Stimulated activated CD4-positive, alpha-beta T cell treated with anti-CD3 and anti-CD28 coated beads, Interleukin-1b, Interleukin-23, amount 100 ng/mL, for 24 hours (primary cell): ENCODE measurements at regions not wholly inside any gene's neighbourhood (a gene's known extent, or its start where the extent isn't known, plus 50 kb on each side); places are given as distances from the start of the nearest gene placed in this dataset.
"Not testable (repeated sequence)": the region's sequence is repeated elsewhere in the genome, so short reads cannot be mapped to it uniquely, and the experiment has no call there.

Experiments used
- DNase-seq, 4 experiments: peaks; one replicate each; pipeline ENCODE4 v3.0.0-alpha.2; 2020; ENCODE audit warnings: low read depth in 4 of 4, low spot score in 1 of 4

GRCh38 chr13:33340631-33341030, 55.1 kb upstream of the STARD13 start:
- no peak for DNase-seq

DNA sequence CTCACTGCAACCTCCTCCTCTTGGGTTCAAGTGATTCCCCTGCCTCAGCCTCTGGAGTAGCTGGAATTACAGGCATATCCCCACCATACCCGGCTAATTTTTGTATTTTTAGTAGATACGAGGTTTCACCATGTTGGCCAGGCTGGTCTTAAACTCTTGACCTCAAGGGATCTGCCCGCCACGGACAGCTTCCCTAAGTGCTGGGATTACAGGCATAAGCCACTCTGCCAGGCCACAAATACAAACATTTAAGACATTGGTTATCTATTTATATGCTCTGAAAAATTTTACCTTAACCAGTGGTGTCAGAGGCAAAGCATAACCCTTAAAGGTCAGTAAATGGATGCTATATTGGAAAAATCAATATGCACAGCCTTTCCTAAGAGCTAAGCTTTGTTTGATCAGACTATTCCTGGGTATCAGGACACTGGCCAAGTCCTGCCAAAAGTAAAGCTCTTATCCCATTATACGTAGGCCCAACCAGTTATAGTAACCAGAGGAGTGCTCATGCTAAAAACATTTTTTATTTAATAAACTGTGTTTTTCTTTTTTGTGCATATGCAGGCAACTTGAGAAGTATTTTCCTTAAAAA, 56.4 kb upstream of the STARD13 start:
- no peak for DNase-seq

DNA sequence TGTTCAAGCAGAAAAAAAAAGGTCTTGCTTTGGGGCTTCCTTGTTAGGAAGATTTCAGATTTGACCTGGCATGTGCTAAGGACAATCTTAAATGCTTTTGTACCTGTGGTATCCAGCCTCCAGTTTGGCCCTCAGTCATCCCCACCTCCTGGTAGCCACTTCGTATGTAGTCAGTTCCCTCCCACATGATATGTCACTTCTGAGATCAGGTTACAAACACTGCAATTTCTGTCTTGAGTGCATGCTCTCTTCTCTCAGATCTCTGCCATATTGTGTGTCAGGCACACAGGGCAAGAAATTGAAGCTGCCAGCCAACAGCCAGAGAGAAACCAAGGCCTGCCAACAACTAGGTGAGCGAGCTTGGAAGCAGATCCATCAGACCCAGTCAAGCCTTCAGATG, 60.3 kb upstream of the STARD13 start:
- no peak for DNase-seq

GRCh38 chr13:33347861-33348260, 62.3 kb upstream of the STARD13 start:
- DNase-seq, result no peak

GRCh38 chr13:33348366-33348765, 62.8 kb upstream of the STARD13 start:
- DNase-seq, result no peak

DNA sequence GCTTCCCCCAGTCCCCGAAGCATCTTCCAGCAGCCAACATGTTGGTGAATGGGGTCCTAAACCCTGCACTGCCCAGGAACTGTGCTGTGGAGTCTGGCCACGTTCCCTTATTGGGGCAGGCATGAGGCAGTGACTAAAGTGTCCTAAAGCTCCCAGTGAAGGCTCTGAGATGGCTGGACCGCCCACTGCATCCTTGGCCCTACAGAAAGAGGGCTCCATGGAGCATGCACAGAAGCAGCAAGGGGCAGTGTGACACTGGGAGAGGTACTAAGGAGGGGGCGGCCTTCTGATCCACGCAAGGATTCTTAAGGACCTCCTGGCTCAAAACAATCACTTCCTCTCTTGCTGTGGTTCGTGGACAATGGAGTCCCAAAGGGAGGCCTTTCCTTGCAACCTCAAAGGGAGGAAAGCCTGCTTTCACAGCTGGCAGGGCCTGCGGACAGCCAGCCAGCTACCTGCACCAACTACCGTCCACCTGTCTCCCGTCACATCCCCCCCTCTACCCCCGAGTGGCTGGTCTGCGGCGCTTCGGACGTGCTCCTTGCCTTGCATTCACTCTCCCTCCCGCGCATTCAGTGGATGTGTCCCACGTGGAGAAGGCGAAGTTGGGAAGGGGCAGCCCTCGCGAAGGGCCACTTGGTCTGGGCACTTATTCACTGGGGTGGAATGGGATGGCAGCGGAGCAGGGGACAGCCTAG, 63.9 kb upstream of the STARD13 start:
- no peak for DNase-seq

DNA sequence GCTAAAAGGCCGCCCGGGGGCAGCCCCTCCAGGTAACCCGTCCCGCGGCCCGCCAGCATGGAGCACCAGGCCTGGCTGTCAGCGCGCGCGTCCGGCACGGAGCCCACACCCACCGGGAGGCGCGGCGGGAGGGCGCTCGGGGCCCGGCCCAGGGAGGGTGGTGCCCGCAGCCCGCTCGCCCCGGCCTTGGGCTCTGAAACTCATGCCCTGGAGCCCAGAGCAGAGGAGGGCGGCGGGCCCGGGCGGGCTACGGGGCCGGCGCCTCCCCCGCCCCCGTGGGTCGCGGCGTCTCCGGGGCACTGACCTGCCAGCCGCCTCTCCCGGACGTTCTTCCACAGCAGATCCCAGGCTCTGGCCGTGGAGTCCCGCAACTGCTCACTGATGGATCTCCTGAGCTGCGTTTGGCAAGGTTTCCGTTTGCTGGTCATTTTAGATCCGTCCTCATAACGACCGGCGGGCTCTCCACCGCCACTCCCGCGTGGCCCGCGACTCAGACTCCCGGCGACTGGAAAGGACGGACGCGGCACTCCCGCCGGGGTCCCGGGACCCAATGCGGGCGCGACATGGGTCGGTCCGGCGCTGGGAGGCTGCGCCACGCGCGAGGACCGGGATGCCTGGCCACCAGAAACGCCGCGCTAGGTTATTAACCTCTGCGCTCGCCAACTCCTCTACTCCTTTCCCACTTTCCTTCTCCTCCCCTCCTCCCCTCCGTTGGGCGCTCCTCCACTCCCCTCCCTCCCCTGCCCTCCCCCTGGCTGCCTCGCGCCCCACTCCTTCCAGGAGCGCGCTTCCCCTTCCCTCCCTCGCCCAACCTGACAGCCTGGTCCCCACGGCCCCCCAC, 64.7 kb upstream of the STARD13 start:
- no peak for DNase-seq

- DNase-seq, result no peak
These were observed 65.8 kb upstream of the STARD13 start for GRCh38 chr13:33351319-33351718.

DNA sequence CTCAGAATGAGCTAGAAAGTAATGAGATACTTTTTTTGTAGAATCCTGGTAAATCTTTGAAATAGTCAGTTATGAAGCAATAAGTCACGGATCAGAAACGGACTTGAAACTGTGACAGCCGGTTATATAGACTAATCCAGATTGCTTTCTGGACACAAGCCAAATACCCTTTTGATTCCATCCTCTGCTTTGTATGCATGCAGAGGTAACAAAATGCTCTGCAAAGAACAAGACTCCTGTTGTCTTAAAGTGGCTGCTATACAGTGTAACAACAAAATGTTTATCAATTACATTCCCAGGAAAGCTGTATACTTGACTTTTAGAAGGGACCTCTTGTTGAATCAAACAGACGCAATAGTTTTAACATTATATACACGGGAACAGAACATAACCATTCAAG, 66.5 kb upstream of the STARD13 start:
- DNase-seq, result no peak

DNA sequence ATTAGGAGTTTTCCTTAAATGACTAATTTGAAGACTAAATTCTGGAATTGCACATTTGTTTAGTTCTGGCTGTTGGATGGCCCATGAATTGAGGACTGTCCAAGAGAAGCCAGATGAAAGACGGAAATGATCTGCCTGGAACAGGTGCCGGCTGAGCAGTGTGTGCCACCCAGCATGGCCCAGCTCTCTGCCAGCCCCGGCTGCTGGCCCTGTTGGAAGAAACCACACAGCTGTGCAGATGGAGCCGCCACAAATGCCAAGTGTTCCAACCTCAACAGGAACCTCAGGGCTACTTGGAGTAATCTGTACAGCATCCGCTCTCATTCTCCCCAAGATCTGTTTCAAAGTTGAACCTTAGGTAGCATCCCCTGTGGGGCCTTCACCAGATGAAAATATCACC, 67.0 kb upstream of the STARD13 start:
- DNase-seq, result no peak

- no peak for DNase-seq
These were observed 67.7 kb upstream of the STARD13 start for GRCh38 chr13:33353210-33353609.

- no peak for DNase-seq
These were observed 68.1 kb upstream of the STARD13 start for GRCh38 chr13:33353646-33354045.

GRCh38 chr13:33355201-33355895, 69.8 kb upstream of the STARD13 start:
- DNase-seq, result no peak

DNA sequence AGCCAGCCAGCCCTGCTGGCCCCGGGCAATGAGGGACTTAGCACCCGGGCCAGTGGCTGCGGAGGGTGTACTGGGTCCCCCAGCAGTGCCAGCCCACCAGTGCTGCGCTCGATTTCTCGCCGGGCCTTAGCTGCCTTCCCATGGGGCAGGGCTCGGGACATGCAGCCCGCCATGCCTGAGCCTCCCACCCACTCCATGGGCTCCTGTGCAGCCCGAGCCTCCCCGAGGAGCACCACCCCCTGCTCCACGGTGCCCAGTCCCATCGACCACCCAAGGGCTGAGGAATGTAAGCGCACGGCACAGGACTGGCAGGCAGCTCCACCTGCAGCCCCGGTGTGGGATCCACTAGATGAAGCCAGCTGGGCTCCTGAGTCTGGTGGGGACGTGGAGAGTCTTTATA, 72.5 kb upstream of the STARD13 start:
- DNase-seq, result not testable (repeated sequence)

- DNase-seq, result no peak
These were observed 77.6 kb upstream of the STARD13 start for GRCh38 chr13:33362986-33363727.

GRCh38 chr13:33364192-33364591, 78.6 kb upstream of the STARD13 start:
- no peak for DNase-seq

DNA sequence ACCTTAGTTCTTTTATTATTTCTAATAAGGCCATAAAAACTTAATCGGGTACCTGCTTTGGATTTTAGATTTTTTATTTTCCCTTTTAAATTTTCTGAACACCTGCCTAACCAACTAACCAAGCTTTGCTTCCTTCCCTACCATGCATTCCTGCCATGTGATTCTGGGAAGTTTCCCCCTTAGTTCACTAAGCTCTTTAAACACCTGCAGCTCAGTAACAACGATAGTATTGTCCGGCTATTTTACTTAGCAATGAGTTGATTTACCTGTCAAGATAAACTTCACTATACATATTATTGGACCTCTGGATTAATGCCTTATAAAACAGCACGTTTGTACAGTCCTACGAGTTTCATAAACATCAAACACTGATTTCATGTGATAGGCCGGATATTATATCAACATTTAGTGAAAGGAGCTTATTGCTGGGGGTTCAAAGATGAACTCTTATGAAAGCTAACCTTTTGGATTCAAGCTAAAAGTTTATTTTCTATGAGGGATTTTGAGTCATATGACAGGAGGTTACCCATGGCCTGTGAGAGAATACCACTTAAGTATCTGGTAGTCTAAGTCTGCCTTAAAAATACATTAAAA, 81.0 kb upstream of the STARD13 start:
- DNase-seq, result no peak

- DNase-seq, result no peak
These were observed 81.8 kb upstream of the STARD13 start for GRCh38 chr13:33367171-33367895.

DNA sequence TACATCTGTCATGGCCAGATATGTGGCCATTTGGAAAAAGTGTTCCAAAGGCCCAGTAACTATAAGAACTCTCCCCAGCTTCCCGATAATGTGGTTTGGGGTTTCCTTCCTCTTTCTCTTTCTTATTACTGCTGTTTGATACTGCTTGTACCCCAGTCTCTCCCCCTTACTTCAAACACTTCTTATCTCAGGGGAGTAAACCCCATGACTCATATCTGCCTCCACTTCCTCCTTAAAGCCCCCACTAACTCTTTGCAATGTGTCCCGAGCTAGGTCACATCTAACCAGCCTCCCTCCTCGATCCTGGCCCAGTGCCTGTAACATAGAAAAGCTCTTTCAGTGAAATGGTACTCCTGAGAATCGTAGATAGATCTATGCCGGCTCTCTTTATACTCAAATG, 82.4 kb upstream of the STARD13 start:
- no peak for DNase-seq

DNA sequence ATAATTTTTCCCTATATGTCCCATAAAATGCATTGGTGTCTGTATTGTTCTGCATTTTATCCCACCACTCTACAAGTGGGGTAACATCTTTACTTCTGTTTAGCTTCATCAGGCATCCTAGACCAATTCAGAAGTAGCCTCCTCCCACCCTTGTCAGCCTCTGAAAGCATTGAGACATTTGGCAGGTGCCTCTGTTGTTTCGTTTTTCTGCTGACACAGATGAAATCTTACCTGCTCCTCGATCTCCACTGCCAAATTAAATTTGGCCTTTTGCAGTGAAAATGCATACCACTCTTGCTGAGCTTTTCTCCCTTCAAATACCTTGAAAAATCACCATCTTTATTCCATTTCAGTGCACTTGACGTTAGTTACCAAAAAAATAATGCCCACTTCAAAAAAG, 83.5 kb upstream of the STARD13 start:
- DNase-seq, result no peak
